Trophoblast cell (in vitro differentiated cells and primary cell): ENCODE measurements at regions not wholly inside any gene's neighbourhood (a gene's known extent, or its start where the extent isn't known, plus 50 kb on each side); places are given as distances from the start of the nearest gene placed in this dataset.

Experiments
- DNase-seq, 2 donors: peaks; one replicate each; pipeline ENCODE4 v3.0.0-alpha.2; 2016
- H2AFZ ChIP-seq: 2 replicates; pipeline ENCODE4 v1.6.1; 2013; ENCODE audit warnings: low read length, moderate library complexity, mild to moderate bottlenecking; ENCODE audit not compliant: insufficient read depth, poor library complexity
- H2AK5ac ChIP-seq: 2 replicates; pipeline ENCODE4 v1.6.1; 2013; ENCODE audit warnings: mild to moderate bottlenecking, low read length
- H2BK120ac ChIP-seq: 2 replicates; pipeline ENCODE4 v1.6.1; 2013; ENCODE audit warnings: low read length, mild to moderate bottlenecking, moderate library complexity; ENCODE audit not compliant: insufficient read depth, poor library complexity
- H2BK12ac ChIP-seq: 2 replicates; pipeline ENCODE4 v1.6.1; 2013; ENCODE audit warnings: mild to moderate bottlenecking, low read length, moderate library complexity
- H2BK5ac ChIP-seq: 2 replicates; pipeline ENCODE4 v1.6.1; 2013; ENCODE audit warnings: low read length, low read depth, moderate library complexity, mild to moderate bottlenecking; ENCODE audit not compliant: poor library complexity
- H3K14ac ChIP-seq: 2 replicates; pipeline ENCODE4 v1.6.1; 2013; ENCODE audit warnings: mild to moderate bottlenecking, low read length
- H3K18ac ChIP-seq: 2 replicates; pipeline ENCODE4 v1.6.1; 2013; ENCODE audit warnings: mild to moderate bottlenecking, low read length
- H3K23ac ChIP-seq: 2 replicates; pipeline ENCODE4 v1.6.1; 2013; ENCODE audit warnings: low read length
- H3K27ac ChIP-seq: 2 replicates; pipeline ENCODE4 v1.5.1; 2013; ENCODE audit warnings: low read depth, mild to moderate bottlenecking, inconsistent platforms, low read length, moderate library complexity
- H3K27me3 ChIP-seq: 2 replicates; pipeline ENCODE4 v1.6.1; 2013; ENCODE audit warnings: inconsistent platforms, mild to moderate bottlenecking, low read length, moderate library complexity; ENCODE audit not compliant: insufficient read depth
- H3K36me3 ChIP-seq, 2 experiments: 1 replicate in 1 of 2; 2 replicates in 1 of 2; pipeline ENCODE4 v1.6.1; 2013; ENCODE audit warnings: low read length in 2 of 2, mild to moderate bottlenecking in 2 of 2, moderate library complexity in 1 of 2; ENCODE audit not compliant: insufficient read depth in 2 of 2, control insufficient read depth in 1 of 2
- H3K4ac ChIP-seq: 2 replicates; pipeline ENCODE4 v1.6.1; 2013; ENCODE audit warnings: low read depth, mild to moderate bottlenecking, low read length, moderate library complexity
- H3K4me1 ChIP-seq, 2 experiments: 1 replicate in 1 of 2; 2 replicates in 1 of 2; pipeline ENCODE4 v1.6.1; 2013; ENCODE audit warnings: low read length in 2 of 2, mild to moderate bottlenecking in 2 of 2, moderate library complexity in 1 of 2; ENCODE audit not compliant: insufficient read depth in 2 of 2, control insufficient read depth in 1 of 2
- H3K4me2 ChIP-seq: 2 replicates; pipeline ENCODE4 v1.6.1; 2013; ENCODE audit warnings: inconsistent platforms, mild to moderate bottlenecking, low read length, moderate library complexity
- H3K4me3 ChIP-seq: 2 replicates; pipeline ENCODE4 v1.5.1; 2013; ENCODE audit warnings: mild to moderate bottlenecking, low read depth, low read length, inconsistent platforms
- H3K79me1 ChIP-seq: one replicate; pipeline ENCODE4 v1.6.1; 2013; ENCODE audit warnings: low read length
- H3K79me2 ChIP-seq: 2 replicates; pipeline ENCODE4 v1.6.1; 2013; ENCODE audit warnings: low read length, mild to moderate bottlenecking; ENCODE audit not compliant: control insufficient read depth, insufficient read depth, poor library complexity
- H3K9ac ChIP-seq: 2 replicates; pipeline ENCODE4 v1.6.1; 2013; ENCODE audit warnings: mild to moderate bottlenecking, low read length
- H3K9me3 ChIP-seq: 2 replicates; pipeline ENCODE4 v1.6.1; 2013; ENCODE audit warnings: low read depth, mild to moderate bottlenecking, control low read depth, inconsistent platforms, low read length; ENCODE audit not compliant: insufficient read depth
- H4K12ac ChIP-seq: 2 replicates; pipeline ENCODE4 v1.6.1; 2013; ENCODE audit warnings: low read depth, mild to moderate bottlenecking, low read length, moderate library complexity
- H4K8ac ChIP-seq: 2 replicates; pipeline ENCODE4 v1.6.1; 2013; ENCODE audit warnings: low read depth, mild to moderate bottlenecking, low read length, moderate library complexity
- H4K91ac ChIP-seq: one replicate; pipeline ENCODE4 v1.6.1; 2013; ENCODE audit warnings: low read depth, mild to moderate bottlenecking, low read length, moderate library complexity
- whole genome bisulfite sequencing: extraction: QIAGEN DNeasy Blood & Tissue Kit; methylation state at CpG from one replicate; pipeline ENCODE4 v1.1.7; 2013; ENCODE audit warnings: missing lambda C conversion rate; ENCODE audit not compliant: insufficient read length, insufficient coverage; ENCODE audit errors: extremely low coverage; 5-methylcytosine and 5-hydroxymethylcytosine counted together

GRCh38 chr11:70646272-70647049 is 248.1 kb downstream of the CTTN start:
- H3K9me3 ChIP-seq = no peaks in the 10 kb centered on the region
- H3K4me1 ChIP-seq = no peaks in the 10 kb centered on the region
- no peak overlapping the region for H2AK5ac ChIP-seq
- no peak overlapping the region for H2BK5ac ChIP-seq
- no peak overlapping the region for H3K9ac ChIP-seq
- no peak overlapping the region for H4K91ac ChIP-seq
- H3K36me3 ChIP-seq = no peaks in the 10 kb centered on the region
- DNase-seq = no peak
- H3K4me2 ChIP-seq = no peak overlapping the region
- no peak overlapping the region for H3K14ac ChIP-seq
- no peak overlapping the region for H2AFZ ChIP-seq
- no peak overlapping the region for H3K23ac ChIP-seq
- H4K12ac ChIP-seq = no peak overlapping the region
- H3K79me1 ChIP-seq = peaks cover 6% of the 10 kb centered on the region
- H2BK120ac ChIP-seq = no peak overlapping the region
- H3K18ac ChIP-seq = no peak overlapping the region
- no peak overlapping the region for H3K27ac ChIP-seq
- no peak overlapping the region for H2BK12ac ChIP-seq
- H3K4ac ChIP-seq = no peak overlapping the region
- H3K27me3 ChIP-seq = no peaks in the 10 kb centered on the region
- no peak overlapping the region for H4K8ac ChIP-seq
- no peaks in the 10 kb centered on the region for H3K79me2 ChIP-seq
- WGBS = no CpG with 5 or more reads among the region's 6 CpGs
- no peak overlapping the region for H3K4me3 ChIP-seq

- no peak overlapping the region for H3K4ac ChIP-seq
- no peak overlapping the region for H3K4me2 ChIP-seq
- H3K4me3 ChIP-seq = no peak overlapping the region
- no peak overlapping the region for H3K27ac ChIP-seq
- H3K79me2 ChIP-seq = no peaks in the 10 kb centered on the region
- no peak overlapping the region for H3K18ac ChIP-seq
- H3K27me3 ChIP-seq = no peaks in the 10 kb centered on the region
- no peak overlapping the region for H3K14ac ChIP-seq
- peaks cover 6% of the 10 kb centered on the region for H3K79me1 ChIP-seq
- no peak overlapping the region for H3K23ac ChIP-seq
- WGBS = no CpG with 5 or more reads among the region's 21 CpGs
- H2AK5ac ChIP-seq = no peak overlapping the region
- H2BK5ac ChIP-seq = no peak overlapping the region
- no peak overlapping the region for H4K12ac ChIP-seq
- H4K8ac ChIP-seq = no peak overlapping the region
- no peak overlapping the region for H2BK12ac ChIP-seq
- no peaks in the 10 kb centered on the region for H3K4me1 ChIP-seq
- no peak overlapping the region for H2AFZ ChIP-seq
- H2BK120ac ChIP-seq = no peak overlapping the region
- H3K9me3 ChIP-seq = no peaks in the 10 kb centered on the region
- H3K9ac ChIP-seq = no peak overlapping the region
- H4K91ac ChIP-seq = no peak overlapping the region
- DNase-seq = no peak
- no peaks in the 10 kb centered on the region for H3K36me3 ChIP-seq
Observed at GRCh38 chr11:70647188-70648166, 249.1 kb downstream of the CTTN start.

GRCh38 chr11:70650075-70650909 is 252.0 kb downstream of the CTTN start:
- WGBS = no CpG with 5 or more reads among the region's 4 CpGs
- no peak overlapping the region for H3K9ac ChIP-seq

GRCh38 chr11:70651031-70651430 is 252.7 kb downstream of the CTTN start:
- Histone ChIP-seq H3K4me2 (no peak overlapping the region), H3K36me3 (no peaks in the 10 kb centered on the region), H3K14ac (no peak overlapping the region), H2BK12ac (no peak overlapping the region), H3K4me3 (no peak overlapping the region), H3K18ac (no peak overlapping the region), H4K91ac (no peak overlapping the region), H3K27ac (no peak overlapping the region), H3K4me1 (peaks cover 0 to 4% of the 10 kb centered on the region in 2 experiments), H4K12ac (no peak overlapping the region), H2AK5ac (no peak overlapping the region), H3K9ac (no peak overlapping the region), H2AFZ (no peak overlapping the region), H2BK5ac (no peak overlapping the region), H3K9me3 (no peaks in the 10 kb centered on the region), H3K79me2 (no peaks in the 10 kb centered on the region), H4K8ac (no peak overlapping the region), H3K23ac (no peak overlapping the region), H3K27me3 (no peaks in the 10 kb centered on the region), H3K79me1 (no peaks in the 10 kb centered on the region), H3K4ac (no peak overlapping the region), H2BK120ac (no peak overlapping the region)
- DNase-seq = no peak
- no CpG with 5 or more reads among the region's 7 CpGs for WGBS

More at GRCh38 chr11:70650075-70650909, 252.0 kb downstream of the CTTN start:
- Histone ChIP-seq H3K27ac (no peak overlapping the region), H3K14ac (no peak overlapping the region), H2BK120ac (no peak overlapping the region), H3K9me3 (no peaks in the 10 kb centered on the region), H3K4me3 (no peak overlapping the region), H3K79me1 (no peaks in the 10 kb centered on the region), H3K23ac (no peak overlapping the region), H2BK5ac (no peak overlapping the region), H3K36me3 (no peaks in the 10 kb centered on the region), H3K4me2 (no peak overlapping the region), H2AFZ (no peak overlapping the region), H4K91ac (no peak overlapping the region), H3K27me3 (no peaks in the 10 kb centered on the region), H3K4ac (no peak overlapping the region), H4K12ac (no peak overlapping the region), H4K8ac (no peak overlapping the region), H3K4me1 (no peaks in the 10 kb centered on the region), H3K18ac (no peak overlapping the region), H3K79me2 (no peaks in the 10 kb centered on the region), H2AK5ac (no peak overlapping the region), H2BK12ac (no peak overlapping the region)
- peak; percentile 65 to 90 for DNase-seq
